GM18951 (cell line): ENCODE measurements at regions not wholly inside any gene's neighbourhood (a gene's known extent, or its start where the extent isn't known, plus 50 kb on each side); places are given as distances from the start of the nearest gene placed in this dataset.

Experiments used
- POLR2A ChIP-seq: IDR thresholded peaks from 4 replicates; pipeline ENCODE4 v1.6.1; 2011; ENCODE audit warnings: mild to moderate bottlenecking; ENCODE audit not compliant: insufficient read length, insufficient read depth; ENCODE audit errors: extremely low read depth
- in situ Hi-C: fragments of 300-500 bp; cut with MboI; formaldehyde crosslinking; loops from one replicate; pipeline ENCODE4 v1.12.0; 2022; ENCODE audit warnings: low sequenced_read_pairs, mixed read lengths, inconsistent platforms; ENCODE audit not compliant: unreplicated experiment

DNA sequence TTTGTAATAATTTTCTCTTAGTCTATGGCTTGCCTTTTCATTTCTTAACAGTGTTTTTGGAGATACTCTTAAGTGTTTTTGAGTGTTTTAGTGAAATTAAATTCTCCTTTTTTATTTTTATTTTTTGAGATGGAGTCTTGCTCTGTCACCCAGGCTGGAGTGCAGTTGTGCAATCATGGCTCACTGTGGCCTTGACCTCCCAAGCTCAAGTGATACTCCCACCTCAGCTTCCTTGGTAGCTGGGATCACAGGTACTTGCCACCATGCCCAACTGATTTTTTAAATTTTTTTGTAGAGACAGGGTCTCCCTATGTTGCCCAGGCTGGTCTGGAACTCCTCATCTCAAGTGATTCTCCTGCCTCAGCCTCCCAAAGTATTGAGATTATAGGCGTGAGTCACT is 240.3 kb downstream of the PLPP3 start:
- in situ Hi-C loops, result no loop called here

DNA sequence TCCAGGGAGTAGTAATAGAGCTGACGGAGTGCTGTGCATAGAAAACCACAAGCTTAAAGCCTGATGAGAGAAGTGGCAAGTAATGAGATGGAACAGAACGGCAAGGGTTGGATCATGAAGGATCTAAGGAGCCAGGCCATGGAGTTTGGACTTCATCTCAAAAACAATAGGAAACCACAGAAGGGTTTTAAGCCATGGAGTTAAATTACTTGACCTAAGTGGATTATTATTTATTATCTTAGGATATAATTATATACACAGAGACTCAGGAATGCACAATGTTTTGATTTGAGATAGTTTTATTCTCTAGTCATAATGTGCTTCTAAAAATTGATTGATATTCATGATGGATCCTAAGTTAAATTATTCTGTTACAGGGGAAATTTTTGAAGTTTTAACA is 242.4 kb downstream of the PLPP3 start:
- in situ Hi-C loops, result no loop called here
- TF ChIP-seq POLR2A, result no peak

More for the DNA sequence above, 240.3 kb downstream of the PLPP3 start:
- no peak for TF ChIP-seq POLR2A

DNA sequence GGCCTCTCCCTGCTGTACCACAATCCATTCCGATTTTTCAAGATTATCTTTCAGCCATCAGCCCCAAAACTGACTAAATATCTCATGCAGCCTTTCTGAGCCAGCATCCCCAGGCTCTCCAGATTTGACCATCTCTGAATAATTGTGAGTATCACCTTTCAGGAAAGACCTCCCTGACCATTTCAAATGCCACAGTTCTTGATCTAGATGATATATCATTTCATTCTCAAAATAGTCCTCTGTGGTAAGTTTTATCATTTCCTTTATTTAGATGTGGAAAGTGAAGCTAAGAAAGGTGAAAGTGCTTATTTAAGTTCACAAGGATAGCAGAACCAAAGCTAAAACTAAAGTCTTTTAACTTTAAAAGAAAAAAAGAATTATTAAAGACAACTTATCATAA is 244.0 kb downstream of the PLPP3 start:
- in situ Hi-C loops, result no loop called here
- TF ChIP-seq POLR2A, result no peak

GRCh38 chr1:56334047-56334446 is 245.3 kb downstream of the PLPP3 start:
- in situ Hi-C loops, result no loop called here

GRCh38 chr1:56333461-56333860 is 245.9 kb downstream of the PLPP3 start:
- TF ChIP-seq POLR2A, result no peak
- in situ Hi-C loops, result no loop called here

More at GRCh38 chr1:56334047-56334446, 245.3 kb downstream of the PLPP3 start:
- TF ChIP-seq POLR2A, result no peak

- TF ChIP-seq POLR2A, result no peak
- in situ Hi-C loops, result no loop called here
Measured at GRCh38 chr1:56331892-56332567, 247.3 kb downstream of the PLPP3 start.

DNA sequence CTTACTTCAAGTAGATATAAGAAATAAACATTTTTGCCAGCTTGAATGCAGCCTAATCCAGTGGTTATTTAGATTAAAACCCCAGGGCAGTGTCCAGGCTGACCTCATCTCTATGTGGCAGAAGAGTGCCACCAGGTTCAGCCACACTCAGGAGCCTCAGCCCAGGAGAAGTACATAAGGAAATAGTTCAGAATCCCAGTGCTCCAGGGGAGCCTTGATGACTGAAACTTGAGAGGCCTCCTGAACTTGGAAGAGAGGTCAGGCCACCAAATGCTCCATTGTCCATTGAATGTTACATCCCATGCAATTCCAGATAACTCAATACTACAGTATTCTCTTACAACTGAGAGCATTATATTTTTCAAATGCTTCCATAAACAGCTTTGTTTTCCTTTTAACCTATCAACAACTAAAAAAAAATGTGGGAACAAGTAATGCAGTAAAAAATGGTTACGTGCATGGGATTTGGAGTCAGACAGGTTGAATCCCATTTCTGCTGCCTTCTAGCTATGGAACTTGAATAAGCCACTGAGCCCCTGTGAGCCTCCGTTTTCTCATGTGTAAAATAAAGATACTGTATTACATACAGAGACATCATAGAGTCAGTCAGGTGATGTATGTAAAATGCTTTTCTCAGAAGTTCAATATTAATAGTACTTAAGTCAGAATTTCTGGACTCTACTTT is 248.0 kb downstream of the PLPP3 start:
- in situ Hi-C loops, result no loop called here
- no peak for TF ChIP-seq POLR2A

DNA sequence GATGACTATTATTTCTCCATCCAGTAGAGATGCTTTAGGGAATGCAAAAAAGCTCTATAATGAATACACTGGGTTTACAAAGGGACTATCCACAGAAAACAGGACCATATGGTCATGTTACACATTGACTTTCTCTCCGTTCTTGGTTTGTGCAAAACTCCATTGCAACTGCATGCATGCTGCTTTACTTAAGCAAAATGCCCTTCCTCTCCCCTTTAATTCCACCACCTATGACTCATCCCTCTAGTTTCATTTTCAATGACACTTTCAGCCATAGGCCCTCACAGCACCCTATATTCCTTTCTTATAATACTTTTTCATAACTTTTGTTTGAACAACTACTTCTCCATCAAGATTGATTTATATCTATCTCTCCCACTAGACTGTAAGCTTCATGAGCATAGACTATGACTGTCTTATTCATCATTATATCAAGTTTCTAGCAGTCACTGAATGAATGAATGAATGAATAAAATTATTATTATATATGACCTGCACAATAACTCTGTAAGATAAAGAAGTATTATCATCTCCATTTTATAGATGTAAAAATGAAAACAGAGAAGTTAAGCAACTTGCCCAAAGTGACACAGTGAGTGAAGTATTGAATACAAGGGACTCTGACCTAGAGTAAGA is 248.9 kb downstream of the PLPP3 start:
- no peak for TF ChIP-seq POLR2A
- in situ Hi-C loops, result no loop called here

GRCh38 chr1:56329970-56330369 is 249.4 kb downstream of the PLPP3 start:
- in situ Hi-C loops, result no loop called here
- no peak for TF ChIP-seq POLR2A

- in situ Hi-C loops, result no loop called here
- TF ChIP-seq POLR2A, result no peak
Measured at GRCh38 chr1:56327195-56327594, 252.2 kb downstream of the PLPP3 start.

DNA sequence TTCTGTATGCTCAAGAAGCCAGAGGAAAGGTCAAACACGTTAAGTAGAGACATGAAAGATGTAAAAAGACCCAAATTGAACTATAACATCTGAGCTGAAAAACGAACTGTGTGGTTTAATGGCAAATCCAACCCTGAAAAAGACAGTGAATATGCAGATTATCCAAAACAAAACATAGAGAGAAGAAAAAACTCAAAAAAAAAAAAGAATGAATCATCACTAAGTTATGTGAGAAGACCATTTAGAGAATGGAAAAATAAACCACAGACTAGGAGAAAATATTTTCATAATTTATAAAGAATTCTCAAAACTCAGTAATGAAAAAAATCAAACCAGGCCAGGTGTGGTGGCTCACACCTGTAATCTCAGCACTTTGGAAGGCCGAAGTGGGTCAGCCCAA is 253.3 kb downstream of the PLPP3 start:
- TF ChIP-seq POLR2A, result no peak
- in situ Hi-C loops, result no loop called here

DNA sequence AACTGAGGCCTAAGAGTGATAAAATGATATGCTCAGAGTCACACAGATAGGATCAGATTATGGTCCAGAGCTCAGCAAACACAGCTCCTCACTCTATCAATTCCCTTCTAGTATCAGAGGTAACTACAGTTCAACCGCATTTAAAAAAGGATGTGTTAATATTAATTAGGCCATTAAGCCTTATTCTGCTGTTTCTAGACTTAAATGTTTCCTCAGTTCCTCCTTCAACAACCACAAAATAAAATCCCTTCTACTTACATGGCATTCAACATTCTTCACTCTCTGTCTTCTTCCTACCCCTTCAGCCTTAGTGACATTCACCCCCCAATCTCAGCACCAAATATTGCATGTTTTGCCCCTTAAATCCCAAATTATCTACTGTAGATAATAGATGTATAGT is 254.9 kb downstream of the PLPP3 start:
- in situ Hi-C loops, result no loop called here
- no peak for TF ChIP-seq POLR2A

DNA sequence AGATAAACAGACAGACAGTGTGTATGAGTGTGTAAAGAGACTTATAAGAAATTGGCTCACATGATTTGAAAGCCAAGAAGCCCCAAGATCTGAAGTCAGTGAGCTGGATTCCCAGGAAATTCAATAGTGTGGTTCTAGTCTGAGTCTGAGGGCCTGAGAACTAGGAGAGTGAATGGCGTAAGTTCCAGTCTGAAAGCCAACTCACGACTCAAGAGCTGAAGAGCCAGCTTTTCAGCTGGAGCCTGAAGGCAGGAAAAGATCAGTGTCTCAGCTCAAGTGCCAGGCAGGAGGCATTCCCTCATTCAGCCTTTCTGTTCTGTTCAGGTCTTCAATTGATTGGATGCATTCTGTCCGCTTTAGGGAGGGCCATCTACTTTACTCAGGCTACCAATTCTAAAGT is 257.2 kb downstream of the PLPP3 start:
- TF ChIP-seq POLR2A, result no peak
- in situ Hi-C loops, result no loop called here

DNA sequence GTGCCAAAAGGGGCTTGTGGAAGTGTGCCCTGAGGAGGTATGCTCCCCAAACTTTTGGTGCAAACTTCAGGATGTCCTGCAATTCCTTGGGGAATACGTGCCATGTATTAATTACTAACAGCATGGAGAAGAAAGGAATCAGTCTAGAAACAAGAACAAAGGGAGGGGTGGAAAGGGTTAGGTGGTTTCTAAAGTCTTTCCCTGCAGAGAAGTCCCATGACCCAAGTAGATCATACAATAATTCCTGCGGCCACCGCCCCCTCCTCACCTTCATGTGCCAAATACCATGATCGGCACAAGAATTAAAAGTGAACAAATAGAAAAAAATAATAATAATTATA is 258.2 kb downstream of the PLPP3 start:
- TF ChIP-seq POLR2A, result no peak
- in situ Hi-C loops, result no loop called here
